ENCODE measurements at regions not wholly inside any gene's neighbourhood (a gene's known extent, or its start where the extent isn't known, plus 50 kb on each side); places are given as distances from the start of the nearest gene placed in this dataset.

GRCh38 chr12:127431177-127431576 is 835.8 kb upstream of the TMEM132C start:
- TF ChIP-seq, protein P1, sequence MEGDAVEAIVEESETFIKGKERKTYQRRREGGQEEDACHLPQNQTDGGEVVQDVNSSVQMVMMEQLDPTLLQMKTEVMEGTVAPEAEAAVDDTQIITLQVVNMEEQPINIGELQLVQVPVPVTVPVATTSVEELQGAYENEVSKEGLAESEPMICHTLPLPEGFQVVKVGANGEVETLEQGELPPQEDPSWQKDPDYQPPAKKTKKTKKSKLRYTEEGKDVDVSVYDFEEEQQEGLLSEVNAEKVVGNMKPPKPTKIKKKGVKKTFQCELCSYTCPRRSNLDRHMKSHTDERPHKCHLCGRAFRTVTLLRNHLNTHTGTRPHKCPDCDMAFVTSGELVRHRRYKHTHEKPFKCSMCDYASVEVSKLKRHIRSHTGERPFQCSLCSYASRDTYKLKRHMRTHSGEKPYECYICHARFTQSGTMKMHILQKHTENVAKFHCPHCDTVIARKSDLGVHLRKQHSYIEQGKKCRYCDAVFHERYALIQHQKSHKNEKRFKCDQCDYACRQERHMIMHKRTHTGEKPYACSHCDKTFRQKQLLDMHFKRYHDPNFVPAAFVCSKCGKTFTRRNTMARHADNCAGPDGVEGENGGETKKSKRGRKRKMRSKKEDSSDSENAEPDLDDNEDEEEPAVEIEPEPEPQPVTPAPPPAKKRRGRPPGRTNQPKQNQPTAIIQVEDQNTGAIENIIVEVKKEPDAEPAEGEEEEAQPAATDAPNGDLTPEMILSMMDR (IDR thresholded peaks at IDR 0.05), result no peak
- no peak for TF ChIP-seq POLR2AphosphoS5 (IDR thresholded peaks at IDR 0.05)
- no peak for TF ChIP-seq POLR2A (IDR thresholded peaks at IDR 0.05)

All from stomach (tissue), 4 donors.